ENCODE measurements at regions not wholly inside any gene's neighbourhood (a gene's known extent, or its start where the extent isn't known, plus 50 kb on each side); places are given as distances from the start of the nearest gene placed in this dataset.

DNA sequence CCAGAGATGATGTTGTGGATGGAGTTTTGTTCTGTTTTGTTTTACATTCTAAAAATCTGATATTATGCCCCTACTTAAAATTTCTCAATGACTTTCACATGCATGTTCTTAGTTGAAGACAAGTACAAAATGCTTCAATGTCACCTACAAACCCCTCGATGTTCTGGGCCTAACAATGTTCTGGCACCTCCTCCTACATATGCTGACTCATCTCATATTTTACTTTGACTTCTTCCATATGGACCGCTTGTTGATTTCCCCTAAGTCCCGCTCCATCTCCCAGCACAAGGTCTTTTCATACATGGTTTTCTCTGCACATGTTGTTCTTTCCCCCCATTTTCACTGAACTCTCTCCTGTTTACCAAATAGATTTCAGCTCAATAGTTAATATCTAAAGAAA is 441.4 kb downstream of the CNTN6 start:
- Histone ChIP-seq H3K79me2 (replicated peaks; ENCODE audit: insufficient read depth, low read length) (no peaks in the 10 kb centered on the region), H3K27me3 (ENCODE audit: insufficient read depth, low read depth, low read length) (no peaks in the 10 kb centered on the region), H3K4me3 (ENCODE audit: low read length) (no peak overlapping the region), H3K9ac (ENCODE audit: low read length) (no peak overlapping the region), H3K4me2 (ENCODE audit: low read length) (no peak overlapping the region), H3K36me3 (ENCODE audit: insufficient read depth, low read length) (no peaks in the 10 kb centered on the region), H3K9me3 (ENCODE audit: low read length) (no peaks in the 10 kb centered on the region), H3K27ac (ENCODE audit: low read length) (no peak overlapping the region), H3K9me2 (ENCODE audit: insufficient read depth, low read length) (no peaks in the 10 kb centered on the region), H3F3A (ENCODE audit: insufficient read depth, low read length, poor library complexity, severe bottlenecking) (no peaks in the 10 kb centered on the region), H4K20me1 (ENCODE audit: insufficient read depth) (no peaks in the 10 kb centered on the region), H2AFZ (ENCODE audit: low read depth, low read length) (no peak overlapping the region)
- TF ChIP-seq, protein P1, sequence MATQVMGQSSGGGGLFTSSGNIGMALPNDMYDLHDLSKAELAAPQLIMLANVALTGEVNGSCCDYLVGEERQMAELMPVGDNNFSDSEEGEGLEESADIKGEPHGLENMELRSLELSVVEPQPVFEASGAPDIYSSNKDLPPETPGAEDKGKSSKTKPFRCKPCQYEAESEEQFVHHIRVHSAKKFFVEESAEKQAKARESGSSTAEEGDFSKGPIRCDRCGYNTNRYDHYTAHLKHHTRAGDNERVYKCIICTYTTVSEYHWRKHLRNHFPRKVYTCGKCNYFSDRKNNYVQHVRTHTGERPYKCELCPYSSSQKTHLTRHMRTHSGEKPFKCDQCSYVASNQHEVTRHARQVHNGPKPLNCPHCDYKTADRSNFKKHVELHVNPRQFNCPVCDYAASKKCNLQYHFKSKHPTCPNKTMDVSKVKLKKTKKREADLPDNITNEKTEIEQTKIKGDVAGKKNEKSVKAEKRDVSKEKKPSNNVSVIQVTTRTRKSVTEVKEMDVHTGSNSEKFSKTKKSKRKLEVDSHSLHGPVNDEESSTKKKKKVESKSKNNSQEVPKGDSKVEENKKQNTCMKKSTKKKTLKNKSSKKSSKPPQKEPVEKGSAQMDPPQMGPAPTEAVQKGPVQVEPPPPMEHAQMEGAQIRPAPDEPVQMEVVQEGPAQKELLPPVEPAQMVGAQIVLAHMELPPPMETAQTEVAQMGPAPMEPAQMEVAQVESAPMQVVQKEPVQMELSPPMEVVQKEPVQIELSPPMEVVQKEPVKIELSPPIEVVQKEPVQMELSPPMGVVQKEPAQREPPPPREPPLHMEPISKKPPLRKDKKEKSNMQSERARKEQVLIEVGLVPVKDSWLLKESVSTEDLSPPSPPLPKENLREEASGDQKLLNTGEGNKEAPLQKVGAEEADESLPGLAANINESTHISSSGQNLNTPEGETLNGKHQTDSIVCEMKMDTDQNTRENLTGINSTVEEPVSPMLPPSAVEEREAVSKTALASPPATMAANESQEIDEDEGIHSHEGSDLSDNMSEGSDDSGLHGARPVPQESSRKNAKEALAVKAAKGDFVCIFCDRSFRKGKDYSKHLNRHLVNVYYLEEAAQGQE (IDR thresholded peaks at IDR 0.05; ENCODE audit: borderline replicate concordance), result no peak
- TF ChIP-seq SMC3 (conservative IDR thresholded peaks at IDR 0.05; ENCODE audit: poor library complexity) (no peak), TAF1 (IDR thresholded peaks at IDR 0.05; ENCODE audit: low read depth) (no peak), EP300 (conservative IDR thresholded peaks at IDR 0.05; ENCODE audit: poor library complexity, severe bottlenecking) (no peak), EZH2 (IDR thresholded peaks at IDR 0.05; ENCODE audit: borderline replicate concordance, insufficient read depth, low read length, poor library complexity, severe bottlenecking) (no peak)
- TF ChIP-seq, protein P2, sequence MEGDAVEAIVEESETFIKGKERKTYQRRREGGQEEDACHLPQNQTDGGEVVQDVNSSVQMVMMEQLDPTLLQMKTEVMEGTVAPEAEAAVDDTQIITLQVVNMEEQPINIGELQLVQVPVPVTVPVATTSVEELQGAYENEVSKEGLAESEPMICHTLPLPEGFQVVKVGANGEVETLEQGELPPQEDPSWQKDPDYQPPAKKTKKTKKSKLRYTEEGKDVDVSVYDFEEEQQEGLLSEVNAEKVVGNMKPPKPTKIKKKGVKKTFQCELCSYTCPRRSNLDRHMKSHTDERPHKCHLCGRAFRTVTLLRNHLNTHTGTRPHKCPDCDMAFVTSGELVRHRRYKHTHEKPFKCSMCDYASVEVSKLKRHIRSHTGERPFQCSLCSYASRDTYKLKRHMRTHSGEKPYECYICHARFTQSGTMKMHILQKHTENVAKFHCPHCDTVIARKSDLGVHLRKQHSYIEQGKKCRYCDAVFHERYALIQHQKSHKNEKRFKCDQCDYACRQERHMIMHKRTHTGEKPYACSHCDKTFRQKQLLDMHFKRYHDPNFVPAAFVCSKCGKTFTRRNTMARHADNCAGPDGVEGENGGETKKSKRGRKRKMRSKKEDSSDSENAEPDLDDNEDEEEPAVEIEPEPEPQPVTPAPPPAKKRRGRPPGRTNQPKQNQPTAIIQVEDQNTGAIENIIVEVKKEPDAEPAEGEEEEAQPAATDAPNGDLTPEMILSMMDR (IDR thresholded peaks at IDR 0.05; ENCODE audit: poor library complexity, severe bottlenecking), result no peak

DNA sequence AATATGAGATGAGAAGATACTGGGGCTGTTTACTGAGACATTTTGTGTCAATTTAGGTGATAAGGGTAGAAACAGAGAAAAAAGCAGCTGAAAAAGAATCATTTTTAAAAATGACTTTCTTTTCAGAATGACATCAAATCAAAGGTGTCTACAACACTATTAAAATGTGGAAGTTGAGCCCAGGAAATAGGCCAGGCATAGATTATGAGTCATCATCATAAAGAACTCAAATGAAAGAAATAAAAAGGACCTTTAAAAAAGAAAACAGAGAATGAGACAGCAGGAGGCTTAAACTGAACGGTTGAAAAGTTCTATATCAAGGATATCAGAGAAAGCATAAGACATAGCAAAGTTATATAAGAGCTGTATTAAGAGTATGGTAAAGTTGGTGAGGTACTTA is 442.5 kb downstream of the CNTN6 start:
- TF ChIP-seq, protein P2 (IDR thresholded peaks at IDR 0.05; ENCODE audit: poor library complexity, severe bottlenecking), result no peak
- TF ChIP-seq, protein P1 (IDR thresholded peaks at IDR 0.05; ENCODE audit: borderline replicate concordance), result no peak
- TF ChIP-seq POLR2AphosphoS5 (IDR thresholded peaks at IDR 0.05) (no peak), EZH2 (IDR thresholded peaks at IDR 0.05; ENCODE audit: borderline replicate concordance, insufficient read depth, low read length, poor library complexity, severe bottlenecking) (no peak)
- Histone ChIP-seq H4K20me1 (ENCODE audit: insufficient read depth) (no peaks in the 10 kb centered on the region), H3K36me3 (ENCODE audit: insufficient read depth, low read length) (no peaks in the 10 kb centered on the region), H3K4me2 (ENCODE audit: low read length) (no peak overlapping the region), H3K9me3 (ENCODE audit: low read length) (no peaks in the 10 kb centered on the region), H3K79me2 (replicated peaks; ENCODE audit: insufficient read depth, low read length) (no peaks in the 10 kb centered on the region), H3K4me3 (ENCODE audit: low read length) (no peak overlapping the region), H3K9me2 (ENCODE audit: insufficient read depth, low read length) (no peaks in the 10 kb centered on the region), H3K27me3 (ENCODE audit: insufficient read depth, low read depth, low read length) (no peaks in the 10 kb centered on the region), H3F3A (ENCODE audit: insufficient read depth, low read length, poor library complexity, severe bottlenecking) (no peaks in the 10 kb centered on the region), H3K27ac (ENCODE audit: low read length) (no peak overlapping the region), H3K9ac (ENCODE audit: low read length) (no peak overlapping the region), H2AFZ (ENCODE audit: low read depth, low read length) (no peak overlapping the region)
